ENCODE measurements at regions not wholly inside any gene's neighbourhood (a gene's known extent, or its start where the extent isn't known, plus 50 kb on each side); places are given as distances from the start of the nearest gene placed in this dataset.
A peak's percentile ranks its signal among the peaks of the same experiment; 100 is the strongest.

DNA sequence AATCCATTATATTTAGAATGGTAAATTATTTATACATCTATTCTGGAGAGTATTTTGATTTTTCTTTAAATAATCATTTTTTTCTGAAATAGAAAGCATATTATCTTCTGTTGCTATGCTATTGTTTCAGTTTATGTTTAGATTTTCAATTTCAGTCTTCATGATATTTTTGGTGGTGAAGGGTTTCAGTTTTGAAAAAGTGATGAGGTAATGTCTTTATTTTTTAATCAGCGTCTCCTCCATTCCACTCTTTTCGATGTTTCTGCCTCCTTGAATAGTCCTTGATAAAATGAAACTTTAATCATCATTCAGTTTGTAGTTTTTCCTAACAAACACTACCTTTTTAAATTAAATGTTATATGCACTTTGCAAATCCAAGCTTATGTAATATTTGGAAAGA, 428.6 kb downstream of the PTPRC start (continued):
- TF ChIP-seq, protein P1, sequence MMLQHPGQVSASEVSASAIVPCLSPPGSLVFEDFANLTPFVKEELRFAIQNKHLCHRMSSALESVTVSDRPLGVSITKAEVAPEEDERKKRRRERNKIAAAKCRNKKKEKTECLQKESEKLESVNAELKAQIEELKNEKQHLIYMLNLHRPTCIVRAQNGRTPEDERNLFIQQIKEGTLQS (IDR thresholded peaks at IDR 0.05; ENCODE audit: borderline replicate concordance, extremely low read depth, low read depth, low read length): no peak
- TF ChIP-seq RFX5 (IDR thresholded peaks at IDR 0.05; ENCODE audit: low read depth, low read length): 0 out of 2 replicates have a peak, but pooled peaks have one; percentile 38
- TF ChIP-seq RBBP5 (conservative IDR thresholded peaks at IDR 0.05): no peak
- TF ChIP-seq MTA2 (IDR thresholded peaks at IDR 0.05; ENCODE audit: low read depth): peak; percentile 44; the same call in 1 of the 2 replicates
- no peak for TF ChIP-seq TCF3 (IDR thresholded peaks at IDR 0.05; ENCODE audit: borderline replicate concordance, insufficient read depth, low read depth, low read length)
- TF ChIP-seq POLR2A (IDR thresholded peaks at IDR 0.05; ENCODE audit: low read depth, low read length): no peak
- TF ChIP-seq RAD51 (IDR thresholded peaks at IDR 0.05): 0 out of 2 replicates have a peak, but pooled peaks have one; percentile 18
- TF ChIP-seq MEF2B (IDR thresholded peaks at IDR 0.05; ENCODE audit: partially characterized antibody, poor library complexity, severe bottlenecking): peak; percentile 57
- no peak for TF ChIP-seq POU2F2 (IDR thresholded peaks at IDR 0.05; ENCODE audit: borderline replicate concordance, low read depth, low read length)
- peak in 1 of 2 experiments; percentile 23; a peak in 1 of 4 replicates for TF ChIP-seq IKZF2 (IDR thresholded peaks at IDR 0.05)
- TF ChIP-seq, protein P2, sequence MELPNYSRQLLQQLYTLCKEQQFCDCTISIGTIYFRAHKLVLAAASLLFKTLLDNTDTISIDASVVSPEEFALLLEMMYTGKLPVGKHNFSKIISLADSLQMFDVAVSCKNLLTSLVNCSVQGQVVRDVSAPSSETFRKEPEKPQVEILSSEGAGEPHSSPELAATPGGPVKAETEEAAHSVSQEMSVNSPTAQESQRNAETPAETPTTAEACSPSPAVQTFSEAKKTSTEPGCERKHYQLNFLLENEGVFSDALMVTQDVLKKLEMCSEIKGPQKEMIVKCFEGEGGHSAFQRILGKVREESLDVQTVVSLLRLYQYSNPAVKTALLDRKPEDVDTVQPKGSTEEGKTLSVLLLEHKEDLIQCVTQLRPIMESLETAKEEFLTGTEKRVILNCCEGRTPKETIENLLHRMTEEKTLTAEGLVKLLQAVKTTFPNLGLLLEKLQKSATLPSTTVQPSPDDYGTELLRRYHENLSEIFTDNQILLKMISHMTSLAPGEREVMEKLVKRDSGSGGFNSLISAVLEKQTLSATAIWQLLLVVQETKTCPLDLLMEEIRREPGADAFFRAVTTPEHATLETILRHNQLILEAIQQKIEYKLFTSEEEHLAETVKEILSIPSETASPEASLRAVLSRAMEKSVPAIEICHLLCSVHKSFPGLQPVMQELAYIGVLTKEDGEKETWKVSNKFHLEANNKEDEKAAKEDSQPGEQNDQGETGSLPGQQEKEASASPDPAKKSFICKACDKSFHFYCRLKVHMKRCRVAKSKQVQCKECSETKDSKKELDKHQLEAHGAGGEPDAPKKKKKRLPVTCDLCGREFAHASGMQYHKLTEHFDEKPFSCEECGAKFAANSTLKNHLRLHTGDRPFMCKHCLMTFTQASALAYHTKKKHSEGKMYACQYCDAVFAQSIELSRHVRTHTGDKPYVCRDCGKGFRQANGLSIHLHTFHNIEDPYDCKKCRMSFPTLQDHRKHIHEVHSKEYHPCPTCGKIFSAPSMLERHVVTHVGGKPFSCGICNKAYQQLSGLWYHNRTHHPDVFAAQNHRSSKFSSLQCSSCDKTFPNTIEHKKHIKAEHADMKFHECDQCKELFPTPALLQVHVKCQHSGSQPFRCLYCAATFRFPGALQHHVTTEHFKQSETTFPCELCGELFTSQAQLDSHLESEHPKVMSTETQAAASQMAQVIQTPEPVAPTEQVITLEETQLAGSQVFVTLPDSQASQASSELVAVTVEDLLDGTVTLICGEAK (IDR thresholded peaks at IDR 0.05; ENCODE audit: borderline replicate concordance): peak; percentile 36; the same call in 1 of the 2 replicates
- TF ChIP-seq, protein P3, sequence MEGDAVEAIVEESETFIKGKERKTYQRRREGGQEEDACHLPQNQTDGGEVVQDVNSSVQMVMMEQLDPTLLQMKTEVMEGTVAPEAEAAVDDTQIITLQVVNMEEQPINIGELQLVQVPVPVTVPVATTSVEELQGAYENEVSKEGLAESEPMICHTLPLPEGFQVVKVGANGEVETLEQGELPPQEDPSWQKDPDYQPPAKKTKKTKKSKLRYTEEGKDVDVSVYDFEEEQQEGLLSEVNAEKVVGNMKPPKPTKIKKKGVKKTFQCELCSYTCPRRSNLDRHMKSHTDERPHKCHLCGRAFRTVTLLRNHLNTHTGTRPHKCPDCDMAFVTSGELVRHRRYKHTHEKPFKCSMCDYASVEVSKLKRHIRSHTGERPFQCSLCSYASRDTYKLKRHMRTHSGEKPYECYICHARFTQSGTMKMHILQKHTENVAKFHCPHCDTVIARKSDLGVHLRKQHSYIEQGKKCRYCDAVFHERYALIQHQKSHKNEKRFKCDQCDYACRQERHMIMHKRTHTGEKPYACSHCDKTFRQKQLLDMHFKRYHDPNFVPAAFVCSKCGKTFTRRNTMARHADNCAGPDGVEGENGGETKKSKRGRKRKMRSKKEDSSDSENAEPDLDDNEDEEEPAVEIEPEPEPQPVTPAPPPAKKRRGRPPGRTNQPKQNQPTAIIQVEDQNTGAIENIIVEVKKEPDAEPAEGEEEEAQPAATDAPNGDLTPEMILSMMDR (IDR thresholded peaks at IDR 0.05 in 2 of 3, conservative IDR thresholded peaks at IDR 0.05 in 1 of 3; ENCODE audit: control insufficient read depth in 2 of 3, extremely low read depth in 1 of 3, insufficient read depth in 1 of 3, low read depth in 3 of 3, low read length in 3 of 3): no peak
- peak; percentile 84; the same call in 1 of the 2 replicates for TF ChIP-seq NFIC (IDR thresholded peaks at IDR 0.05; ENCODE audit: low read depth, low read length)
- no peak for TF ChIP-seq SMAD5 (IDR thresholded peaks at IDR 0.05; ENCODE audit: low read depth)
- TF ChIP-seq, protein P4, sequence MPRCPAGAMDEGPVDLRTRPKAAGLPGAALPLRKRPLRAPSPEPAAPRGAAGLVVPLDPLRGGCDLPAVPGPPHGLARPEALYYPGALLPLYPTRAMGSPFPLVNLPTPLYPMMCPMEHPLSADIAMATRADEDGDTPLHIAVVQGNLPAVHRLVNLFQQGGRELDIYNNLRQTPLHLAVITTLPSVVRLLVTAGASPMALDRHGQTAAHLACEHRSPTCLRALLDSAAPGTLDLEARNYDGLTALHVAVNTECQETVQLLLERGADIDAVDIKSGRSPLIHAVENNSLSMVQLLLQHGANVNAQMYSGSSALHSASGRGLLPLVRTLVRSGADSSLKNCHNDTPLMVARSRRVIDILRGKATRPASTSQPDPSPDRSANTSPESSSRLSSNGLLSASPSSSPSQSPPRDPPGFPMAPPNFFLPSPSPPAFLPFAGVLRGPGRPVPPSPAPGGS (IDR thresholded peaks at IDR 0.05; ENCODE audit: borderline replicate concordance, insufficient read depth, low read depth, low read length, poor library complexity, severe bottlenecking): no peak
- TF ChIP-seq SMARCA5 (IDR thresholded peaks at IDR 0.05): no peak
- no peak for TF ChIP-seq HDGF (IDR thresholded peaks at IDR 0.05)
- peak; percentile 53; the same call in 1 of the 2 replicates for TF ChIP-seq CREM (IDR thresholded peaks at IDR 0.05; ENCODE audit: low read depth)
- no peak for TF ChIP-seq SIN3A (IDR thresholded peaks at IDR 0.05; ENCODE audit: low read depth, low read length)
- TF ChIP-seq MEF2A (IDR thresholded peaks at IDR 0.05; ENCODE audit: insufficient read depth, low read depth, low read length): peak; percentile 87
- TF ChIP-seq FOS (IDR thresholded peaks at IDR 0.05; ENCODE audit: borderline replicate concordance, extremely low read depth, insufficient read length): no peak
- peak; percentile 58; the same call in 1 of the 2 replicates for TF ChIP-seq FOXM1 (IDR thresholded peaks at IDR 0.05; ENCODE audit: low read depth, low read length)
- TF ChIP-seq TCF7 (IDR thresholded peaks at IDR 0.05; ENCODE audit: borderline replicate concordance): no peak
- peak; percentile 58; the same call in 1 of the 2 replicates for TF ChIP-seq CBX5 (IDR thresholded peaks at IDR 0.05; ENCODE audit: low read depth)
- no peak for TF ChIP-seq TAF1 (IDR thresholded peaks at IDR 0.05; ENCODE audit: borderline replicate concordance, low read depth, low read length)
